NCI-H2081 (cell line): ENCODE measurements at regions not wholly inside any gene's neighbourhood (a gene's known extent, or its start where the extent isn't known, plus 50 kb on each side); places are given as distances from the start of the nearest gene placed in this dataset.
A peak's percentile ranks its signal among the peaks of the same experiment; 100 is the strongest.
"Not testable (repeated sequence)": the region's sequence is repeated elsewhere in the genome, so short reads cannot be mapped to it uniquely, and the experiment has no call there.

Experiments used
- DNase-seq, 2 experiments: peaks; one replicate each; lab custom pipeline; 2025; lab: John Stamatoyannopoulos, UW

GRCh38 chr1:209173796-209174195 is 409.7 kb upstream of the CAMK1G start:
- not testable (repeated sequence) for DNase-seq

GRCh38 chr1:209176866-209177430 is 406.6 kb upstream of the CAMK1G start:
- no peak for DNase-seq

GRCh38 chr1:209183195-209183594 is 400.3 kb upstream of the CAMK1G start:
- no peak for DNase-seq

- DNase-seq, result no peak
Observed at GRCh38 chr1:209187589-209187988, 395.9 kb upstream of the CAMK1G start.

- DNase-seq, result peak; percentile 48 to 53
Observed at GRCh38 chr1:209190591-209191261, 392.8 kb upstream of the CAMK1G start.

GRCh38 chr1:209191262-209191634 is 392.3 kb upstream of the CAMK1G start:
- no peak for DNase-seq

GRCh38 chr1:209196140-209196539 is 387.4 kb upstream of the CAMK1G start:
- DNase-seq, result no peak

GRCh38 chr1:209198961-209199750 is 384.4 kb upstream of the CAMK1G start:
- DNase-seq, result no peak

GRCh38 chr1:209199822-209200221 is 383.7 kb upstream of the CAMK1G start:
- no peak for DNase-seq

- not testable (repeated sequence) for DNase-seq
Observed at GRCh38 chr1:209202321-209202720, 381.2 kb upstream of the CAMK1G start.

GRCh38 chr1:209202830-209203532 is 380.5 kb upstream of the CAMK1G start:
- peak; percentile 66 to 78 for DNase-seq

GRCh38 chr1:209203533-209203895 is 380.0 kb upstream of the CAMK1G start:
- no peak for DNase-seq

GRCh38 chr1:209205039-209205438 is 378.5 kb upstream of the CAMK1G start:
- no peak for DNase-seq

GRCh38 chr1:209207126-209207700 is 376.3 kb upstream of the CAMK1G start:
- DNase-seq, result no peak

GRCh38 chr1:209207701-209208286 is 375.7 kb upstream of the CAMK1G start:
- DNase-seq, result peak; percentile 85 to 86

GRCh38 chr1:209208648-209209047 is 374.9 kb upstream of the CAMK1G start:
- no peak for DNase-seq

- DNase-seq, result no peak
Observed at GRCh38 chr1:209213989-209214388, 369.5 kb upstream of the CAMK1G start.

- DNase-seq, result no peak
Observed at GRCh38 chr1:209215826-209216225, 367.7 kb upstream of the CAMK1G start.

GRCh38 chr1:209218113-209218512 is 365.4 kb upstream of the CAMK1G start:
- no peak for DNase-seq

GRCh38 chr1:209218981-209219380 is 364.5 kb upstream of the CAMK1G start:
- no peak for DNase-seq

- no peak for DNase-seq
Observed at GRCh38 chr1:209219791-209220524, 363.6 kb upstream of the CAMK1G start.
